Renal pelvis (tissue), 1 donor: ENCODE measurements at regions not wholly inside any gene's neighbourhood (a gene's known extent, or its start where the extent isn't known, plus 50 kb on each side); places are given as distances from the start of the nearest gene placed in this dataset.

ENCODE experiments used
- DNase-seq: peaks from one replicate; pipeline ENCODE4 v3.0.0-alpha.2; 2013

- DNase-seq, result no peak
Observed at GRCh38 chr6:135798751-135799515, 52.6 kb upstream of the PDE7B start.
